ENCODE measurements at regions not wholly inside any gene's neighbourhood (a gene's known extent, or its start where the extent isn't known, plus 50 kb on each side); places are given as distances from the start of the nearest gene placed in this dataset.

DNA sequence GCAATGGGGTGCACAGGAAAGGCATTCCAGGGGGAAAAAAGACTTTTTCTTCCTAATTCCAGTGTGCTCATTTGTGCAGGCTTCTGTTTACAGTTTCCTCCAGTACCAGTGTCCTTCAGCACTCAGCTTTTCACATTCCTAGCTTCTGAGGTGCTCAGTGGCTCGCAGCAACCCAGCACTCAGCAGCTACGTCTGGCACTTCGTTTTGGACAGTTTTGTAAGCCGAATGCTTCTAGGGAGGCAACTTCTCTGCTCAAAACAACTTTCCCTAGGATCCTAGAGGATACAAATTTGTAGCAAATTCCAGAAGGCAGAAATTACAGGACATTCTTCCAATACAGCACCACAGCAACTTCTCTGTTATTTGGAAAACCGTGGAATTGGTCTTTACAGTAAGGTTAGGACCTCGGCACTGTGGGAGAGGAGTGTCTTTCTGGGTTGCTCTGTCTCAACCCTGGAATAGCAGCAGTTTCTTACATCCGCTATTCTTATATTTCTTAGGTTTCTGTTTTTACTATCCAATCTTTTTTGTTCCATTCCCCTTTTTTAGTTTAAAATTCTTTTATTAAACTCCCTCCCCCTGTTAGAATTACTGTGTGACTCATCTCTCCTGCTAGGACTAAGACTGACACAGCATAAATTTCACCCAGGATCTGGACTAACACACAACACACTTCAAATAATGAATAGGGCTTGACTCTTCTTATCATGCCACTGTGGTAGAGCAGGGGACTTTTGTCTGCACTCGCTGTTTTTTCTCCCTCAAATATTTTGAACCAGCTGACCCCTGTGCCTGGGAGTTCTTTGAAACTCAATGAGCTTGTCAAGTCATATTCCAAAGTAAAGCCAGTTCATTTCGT, 1314.7 kb downstream of the FSTL5 start:
- ATAC-seq (no peak), DNase-seq (ENCODE audit: low read depth, low spot score) (no peak)
- TF ChIP-seq SIN3A (IDR thresholded peaks at IDR 0.05; ENCODE audit: borderline replicate concordance, insufficient read depth, low read depth, low read length) (no peak), TCF7L2 (IDR thresholded peaks at IDR 0.05; ENCODE audit: low read depth, low read length) (no peak), POLR2AphosphoS5 (IDR thresholded peaks at IDR 0.05; ENCODE audit: low read depth, low read length) (no peak)
- TF ChIP-seq, protein P1, sequence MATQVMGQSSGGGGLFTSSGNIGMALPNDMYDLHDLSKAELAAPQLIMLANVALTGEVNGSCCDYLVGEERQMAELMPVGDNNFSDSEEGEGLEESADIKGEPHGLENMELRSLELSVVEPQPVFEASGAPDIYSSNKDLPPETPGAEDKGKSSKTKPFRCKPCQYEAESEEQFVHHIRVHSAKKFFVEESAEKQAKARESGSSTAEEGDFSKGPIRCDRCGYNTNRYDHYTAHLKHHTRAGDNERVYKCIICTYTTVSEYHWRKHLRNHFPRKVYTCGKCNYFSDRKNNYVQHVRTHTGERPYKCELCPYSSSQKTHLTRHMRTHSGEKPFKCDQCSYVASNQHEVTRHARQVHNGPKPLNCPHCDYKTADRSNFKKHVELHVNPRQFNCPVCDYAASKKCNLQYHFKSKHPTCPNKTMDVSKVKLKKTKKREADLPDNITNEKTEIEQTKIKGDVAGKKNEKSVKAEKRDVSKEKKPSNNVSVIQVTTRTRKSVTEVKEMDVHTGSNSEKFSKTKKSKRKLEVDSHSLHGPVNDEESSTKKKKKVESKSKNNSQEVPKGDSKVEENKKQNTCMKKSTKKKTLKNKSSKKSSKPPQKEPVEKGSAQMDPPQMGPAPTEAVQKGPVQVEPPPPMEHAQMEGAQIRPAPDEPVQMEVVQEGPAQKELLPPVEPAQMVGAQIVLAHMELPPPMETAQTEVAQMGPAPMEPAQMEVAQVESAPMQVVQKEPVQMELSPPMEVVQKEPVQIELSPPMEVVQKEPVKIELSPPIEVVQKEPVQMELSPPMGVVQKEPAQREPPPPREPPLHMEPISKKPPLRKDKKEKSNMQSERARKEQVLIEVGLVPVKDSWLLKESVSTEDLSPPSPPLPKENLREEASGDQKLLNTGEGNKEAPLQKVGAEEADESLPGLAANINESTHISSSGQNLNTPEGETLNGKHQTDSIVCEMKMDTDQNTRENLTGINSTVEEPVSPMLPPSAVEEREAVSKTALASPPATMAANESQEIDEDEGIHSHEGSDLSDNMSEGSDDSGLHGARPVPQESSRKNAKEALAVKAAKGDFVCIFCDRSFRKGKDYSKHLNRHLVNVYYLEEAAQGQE (IDR thresholded peaks at IDR 0.05; ENCODE audit: insufficient read depth in 1 of 2, low read depth in 2 of 2, low read length in 1 of 2) = no peak
- TF ChIP-seq, protein P2, sequence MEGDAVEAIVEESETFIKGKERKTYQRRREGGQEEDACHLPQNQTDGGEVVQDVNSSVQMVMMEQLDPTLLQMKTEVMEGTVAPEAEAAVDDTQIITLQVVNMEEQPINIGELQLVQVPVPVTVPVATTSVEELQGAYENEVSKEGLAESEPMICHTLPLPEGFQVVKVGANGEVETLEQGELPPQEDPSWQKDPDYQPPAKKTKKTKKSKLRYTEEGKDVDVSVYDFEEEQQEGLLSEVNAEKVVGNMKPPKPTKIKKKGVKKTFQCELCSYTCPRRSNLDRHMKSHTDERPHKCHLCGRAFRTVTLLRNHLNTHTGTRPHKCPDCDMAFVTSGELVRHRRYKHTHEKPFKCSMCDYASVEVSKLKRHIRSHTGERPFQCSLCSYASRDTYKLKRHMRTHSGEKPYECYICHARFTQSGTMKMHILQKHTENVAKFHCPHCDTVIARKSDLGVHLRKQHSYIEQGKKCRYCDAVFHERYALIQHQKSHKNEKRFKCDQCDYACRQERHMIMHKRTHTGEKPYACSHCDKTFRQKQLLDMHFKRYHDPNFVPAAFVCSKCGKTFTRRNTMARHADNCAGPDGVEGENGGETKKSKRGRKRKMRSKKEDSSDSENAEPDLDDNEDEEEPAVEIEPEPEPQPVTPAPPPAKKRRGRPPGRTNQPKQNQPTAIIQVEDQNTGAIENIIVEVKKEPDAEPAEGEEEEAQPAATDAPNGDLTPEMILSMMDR (IDR thresholded peaks at IDR 0.05) = no peak
- Histone ChIP-seq H3K4me1 (ENCODE audit: control insufficient read depth, insufficient read depth, low read length) (no peaks in the 10 kb centered on the region), H3K27me3 (ENCODE audit: control insufficient read depth, insufficient read depth, low read length) (no peaks in the 10 kb centered on the region), H3K27ac (ENCODE audit: low read length) (no peak overlapping the region), H3K9me3 (ENCODE audit: control insufficient read depth, insufficient read depth, low read depth, low read length) (no peaks in the 10 kb centered on the region), H3K4me3 (ENCODE audit: low read depth in 2 of 2, low read length in 2 of 2) (no peak overlapping the region), H3K36me3 (ENCODE audit: control insufficient read depth, insufficient read depth, low read length) (no peaks in the 10 kb centered on the region)
- ChIA-PET POLR2A (no interaction called here), CTCF (no interaction called here)
- in situ Hi-C loops (cut with HindIII; ENCODE audit: low pct_unique_long_range_greater_than_20kb, low sequenced_read_pairs) (no loop called here), intact Hi-C loops (cut with micrococcal nuclease; ENCODE audit: unreplicated experiment) (no loop called here)
- no TSS peak for BruUV-seq (replicated peaks)

DNA sequence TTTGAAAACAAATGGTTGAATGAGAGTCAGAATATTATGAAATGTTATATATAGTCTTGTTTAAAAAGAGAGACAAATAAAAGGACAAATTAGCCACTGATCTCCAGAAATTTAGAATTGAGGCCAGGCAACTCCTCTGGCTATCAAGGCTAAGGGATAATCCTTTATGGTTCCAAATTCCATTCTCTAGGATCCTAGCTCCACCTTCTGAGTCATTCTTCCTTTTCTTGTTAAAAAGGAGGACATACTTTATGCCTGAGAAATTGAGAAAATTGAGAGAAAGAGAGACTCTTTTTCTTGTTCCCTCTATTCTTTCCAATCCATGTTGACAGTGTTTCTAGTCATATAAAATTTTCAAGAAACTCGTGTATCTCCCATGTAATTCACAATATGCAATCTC, 1299.5 kb downstream of the FSTL5 start:
- no peak overlapping the region for H3K4me3 ChIP-seq (ENCODE audit: low read depth in 2 of 2, low read length in 2 of 2)
- no TSS peak for BruUV-seq (replicated peaks)
- H3K27ac ChIP-seq (ENCODE audit: low read length) = no peak overlapping the region
- TF ChIP-seq SIN3A (IDR thresholded peaks at IDR 0.05; ENCODE audit: borderline replicate concordance, insufficient read depth, low read depth, low read length) (no peak), TCF7L2 (IDR thresholded peaks at IDR 0.05; ENCODE audit: low read depth, low read length) (no peak), POLR2AphosphoS5 (IDR thresholded peaks at IDR 0.05; ENCODE audit: low read depth, low read length) (no peak)
- TF ChIP-seq, protein P1 (IDR thresholded peaks at IDR 0.05; ENCODE audit: insufficient read depth in 1 of 2, low read depth in 2 of 2, low read length in 1 of 2) = no peak
- TF ChIP-seq, protein P2 (IDR thresholded peaks at IDR 0.05) = no peak
- in situ Hi-C loops (cut with HindIII; ENCODE audit: low pct_unique_long_range_greater_than_20kb, low sequenced_read_pairs) (no loop called here), intact Hi-C loops (cut with micrococcal nuclease; ENCODE audit: unreplicated experiment) (no loop called here)
- DNase-seq (ENCODE audit: low read depth, low spot score) (no peak), ATAC-seq (no peak)
- ChIA-PET POLR2A (no interaction called here), CTCF (no interaction called here)
- no peaks in the 10 kb centered on the region for H3K9me3 ChIP-seq (ENCODE audit: control insufficient read depth, insufficient read depth, low read depth, low read length)
- H3K36me3 ChIP-seq (ENCODE audit: control insufficient read depth, insufficient read depth, low read length) = no peaks in the 10 kb centered on the region
- H3K27me3 ChIP-seq (ENCODE audit: control insufficient read depth, insufficient read depth, low read length) = no peaks in the 10 kb centered on the region
- no peaks in the 10 kb centered on the region for H3K4me1 ChIP-seq (ENCODE audit: control insufficient read depth, insufficient read depth, low read length)

Measured in Panc1 (cell line).